H9 (cell line): ENCODE measurements at regions not wholly inside any gene's neighbourhood (a gene's known extent, or its start where the extent isn't known, plus 50 kb on each side); places are given as distances from the start of the nearest gene placed in this dataset.

ENCODE experiments used
- DNase-seq: peaks from one replicate; pipeline ENCODE4 v3.0.0-alpha.2; 2017
- H2AFZ ChIP-seq: one replicate; pipeline ENCODE4 v1.6.1; 2013; ENCODE audit warnings: mild to moderate bottlenecking, low read length, control low read depth, moderate library complexity
- H2AK5ac ChIP-seq: 2 replicates; pipeline ENCODE4 v1.6.1; 2013; ENCODE audit warnings: low read length, control low read depth, mixed read lengths; ENCODE audit not compliant: insufficient read length
- H2BK120ac ChIP-seq: one replicate; pipeline ENCODE4 v1.6.1; 2013; ENCODE audit warnings: low read depth, mild to moderate bottlenecking, low read length, control low read depth, inconsistent platforms; ENCODE audit not compliant: poor library complexity, severe bottlenecking
- H2BK12ac ChIP-seq: 2 replicates; pipeline ENCODE4 v1.6.1; 2013; ENCODE audit warnings: low read length, control low read depth, mixed read lengths, low read depth; ENCODE audit not compliant: insufficient read length
- H2BK15ac ChIP-seq: 2 replicates; pipeline ENCODE4 v1.6.1; 2013; ENCODE audit warnings: low read depth, low read length, control low read depth
- H2BK20ac ChIP-seq: one replicate; pipeline ENCODE4 v1.6.1; 2013; ENCODE audit warnings: low read depth, mild to moderate bottlenecking, low read length, control low read depth, inconsistent platforms; ENCODE audit not compliant: poor library complexity, severe bottlenecking
- H2BK5ac ChIP-seq: 2 replicates; pipeline ENCODE4 v1.6.1; 2013; ENCODE audit warnings: low read length, control low read depth, mixed read lengths; ENCODE audit not compliant: insufficient read length
- H3K14ac ChIP-seq: 2 replicates; pipeline ENCODE4 v1.6.1; 2013; ENCODE audit warnings: low read length, control low read depth; ENCODE audit not compliant: insufficient read depth
- H3K18ac ChIP-seq: 2 replicates; pipeline ENCODE4 v1.6.1; 2013; ENCODE audit warnings: low read depth, mild to moderate bottlenecking, mixed read lengths, low read length, control low read depth; ENCODE audit not compliant: insufficient read length
- H3K23ac ChIP-seq: 2 replicates; pipeline ENCODE4 v1.6.1; 2013; ENCODE audit warnings: low read length, control low read depth, mixed read lengths, low read depth; ENCODE audit not compliant: insufficient read length
- H3K23me2 ChIP-seq: 2 replicates; pipeline ENCODE4 v1.6.1; 2013; ENCODE audit warnings: low read depth, mild to moderate bottlenecking, mixed read lengths, low read length, control low read depth; ENCODE audit not compliant: insufficient read length, poor library complexity, severe bottlenecking
- H3K27ac ChIP-seq: 2 replicates; pipeline ENCODE4 v1.5.1; 2013; ENCODE audit warnings: low read length, control low read depth, mixed read lengths, low read depth; ENCODE audit not compliant: insufficient read length
- H3K27me3 ChIP-seq: 2 replicates; pipeline ENCODE4 v1.6.1; 2013; ENCODE audit warnings: low read length, control low read depth, inconsistent platforms; ENCODE audit not compliant: insufficient read depth
- H3K4ac ChIP-seq: 2 replicates; pipeline ENCODE4 v1.6.1; 2013; ENCODE audit warnings: low read depth, mild to moderate bottlenecking, control low read depth, inconsistent platforms, low read length, moderate library complexity
- H3K4me1 ChIP-seq: 2 replicates; pipeline ENCODE4 v1.6.1; 2013; ENCODE audit warnings: low read length, control low read depth, inconsistent platforms; ENCODE audit not compliant: insufficient read depth
- H3K4me2 ChIP-seq: 2 replicates; pipeline ENCODE4 v1.6.1; 2013; ENCODE audit warnings: low read length, control low read depth, mixed read lengths; ENCODE audit not compliant: insufficient read length, insufficient read depth
- H3K56ac ChIP-seq: 2 replicates; pipeline ENCODE4 v1.6.1; 2013; ENCODE audit warnings: low read depth, mild to moderate bottlenecking, mixed read lengths, low read length, control low read depth; ENCODE audit not compliant: insufficient read length
- H3K79me1 ChIP-seq: 2 replicates; pipeline ENCODE4 v1.6.1; 2013; ENCODE audit warnings: low read depth, mild to moderate bottlenecking, moderate library complexity, low read length, control low read depth, inconsistent platforms; ENCODE audit not compliant: insufficient read depth, poor library complexity, severe bottlenecking
- H3K79me2 ChIP-seq: 2 replicates; pipeline ENCODE4 v1.6.1; 2013; ENCODE audit warnings: low read length, control low read depth, inconsistent platforms; ENCODE audit not compliant: insufficient read depth
- H3K9ac ChIP-seq: 2 replicates; pipeline ENCODE4 v1.6.1; 2013; ENCODE audit warnings: low read length, control low read depth, mixed read lengths; ENCODE audit not compliant: insufficient read length; ENCODE audit errors: extremely low read depth
- H3K9me3 ChIP-seq: one replicate; pipeline ENCODE4 v1.6.1; 2013; ENCODE audit warnings: low read depth, low read length, inconsistent platforms; ENCODE audit not compliant: control insufficient read depth
- H3T11ph ChIP-seq: one replicate; pipeline ENCODE4 v1.6.1; 2013; ENCODE audit warnings: mild to moderate bottlenecking, low read length, control low read depth, inconsistent platforms
- H4K20me1 ChIP-seq: one replicate; pipeline ENCODE4 v1.6.1; 2013; ENCODE audit not compliant: control insufficient read depth, insufficient read length, insufficient read depth
- H4K5ac ChIP-seq: 2 replicates; pipeline ENCODE4 v1.6.1; 2013; ENCODE audit warnings: low read depth, mild to moderate bottlenecking, mixed read lengths, low read length, control low read depth; ENCODE audit not compliant: insufficient read length
- H4K8ac ChIP-seq: replicated peaks from 2 replicates; pipeline ENCODE4 v1.6.1; 2013; ENCODE audit warnings: low read length, control low read depth, mixed read lengths, low read depth; ENCODE audit not compliant: insufficient read length
- H4K91ac ChIP-seq: 2 replicates; pipeline ENCODE4 v1.6.1; 2013; ENCODE audit warnings: low read depth, mild to moderate bottlenecking, moderate library complexity, mixed read lengths, low read length, control low read depth; ENCODE audit not compliant: insufficient read length
- H3K27ac Mint-ChIP-seq, 3 experiments: 2 replicates in 2 of 3; 3 replicates in 1 of 3; pipeline ENCODE4 v1.8.0; 2020 to 2021; ENCODE audit warnings: mixed read lengths in 3 of 3, mild to moderate bottlenecking in 1 of 3, moderate library complexity in 1 of 3
- H3K27me3 Mint-ChIP-seq: 2 replicates; pipeline ENCODE4 v1.8.0; 2021; ENCODE audit warnings: low read depth, mild to moderate bottlenecking, moderate library complexity, mixed read lengths
- H3K36me3 Mint-ChIP-seq, 3 experiments: 2 replicates in 2 of 3; 3 replicates in 1 of 3; pipeline ENCODE4 v1.8.0; 2020 to 2021; ENCODE audit warnings: low read depth in 3 of 3, mixed read lengths in 3 of 3; ENCODE audit not compliant: insufficient read depth in 1 of 3
- H3K4me1 Mint-ChIP-seq, 2 experiments: 2 replicates each; pipeline ENCODE4 v1.8.0; 2020; ENCODE audit warnings: mixed read lengths in 2 of 2
- H3K4me3 Mint-ChIP-seq, 2 experiments: 2 replicates in 1 of 2; 3 replicates in 1 of 2; pipeline ENCODE4 v1.8.0; 2020 to 2021; ENCODE audit warnings: mild to moderate bottlenecking in 2 of 2, mixed read lengths in 2 of 2, moderate library complexity in 1 of 2
- H3K9me3 Mint-ChIP-seq, 2 experiments: 2 replicates in 1 of 2; 3 replicates in 1 of 2; pipeline ENCODE4 v1.8.0; 2020; ENCODE audit warnings: mild to moderate bottlenecking in 2 of 2, mixed read lengths in 2 of 2, moderate library complexity in 1 of 2
- CTCF ChIP-seq: fragments of 200-600 bp; sonication (generic); conservative IDR thresholded peaks from 3 replicates; pipeline ENCODE4 v1.8.0; 2021; ENCODE audit warnings: antibody characterized with exemption, mild to moderate bottlenecking
- WGBS: extraction: QIAGEN DNeasy Blood & Tissue Kit; methylation state at CpG from one replicate; pipeline ENCODE4 v1.1.7; 2013; ENCODE audit warnings: missing lambda C conversion rate, low lambda C conversion rate, mixed read lengths; ENCODE audit not compliant: insufficient read length; ENCODE audit errors: extremely low coverage; 5-methylcytosine and 5-hydroxymethylcytosine counted together

- Mint-ChIP-seq H3K4me1 (peaks cover 5 to 12% of the 10 kb centered on the region in 2 experiments), H3K9me3 (no peaks in the 10 kb centered on the region), H3K4me3 (no peak overlapping the region), H3K27ac (no peak overlapping the region; a peak in 1 of 7 replicates), H3K27me3 (peaks cover 8% of the 10 kb centered on the region), H3K36me3 (no peaks in the 10 kb centered on the region)
- H2AFZ ChIP-seq: no peak overlapping the region
- no peak overlapping the region for H3T11ph ChIP-seq
- H3K14ac ChIP-seq: no peak overlapping the region
- no peaks in the 10 kb centered on the region; the same call in 1 of the 2 replicates for H3K27me3 ChIP-seq
- H2BK120ac ChIP-seq: no peak overlapping the region
- H4K91ac ChIP-seq: no peak overlapping the region
- H3K18ac ChIP-seq: no peak overlapping the region
- no peaks in the 10 kb centered on the region for H4K20me1 ChIP-seq
- no peak overlapping the region for H3K56ac ChIP-seq
- no peak overlapping the region for H3K9ac ChIP-seq
- no peak overlapping the region for H4K8ac ChIP-seq
- H2BK5ac ChIP-seq: no peak overlapping the region
- H3K23me2 ChIP-seq: no peaks in the 10 kb centered on the region
- no peaks in the 10 kb centered on the region for H3K79me2 ChIP-seq
- H3K23ac ChIP-seq: no peak overlapping the region
- no CpG with 5 or more reads among the region's 8 CpGs for WGBS
- no peak for TF ChIP-seq CTCF
- H3K79me1 ChIP-seq: no peaks in the 10 kb centered on the region
- H2BK12ac ChIP-seq: no peak overlapping the region
- H3K4ac ChIP-seq: no peak overlapping the region
- no peak overlapping the region for H3K27ac ChIP-seq
- no peak overlapping the region for H2BK15ac ChIP-seq
- no peak overlapping the region for H2BK20ac ChIP-seq
- no peak overlapping the region for H2AK5ac ChIP-seq
- no peaks in the 10 kb centered on the region for H3K9me3 ChIP-seq
- H3K4me1 ChIP-seq: no peaks in the 10 kb centered on the region
- no peak overlapping the region for H3K4me2 ChIP-seq
- H4K5ac ChIP-seq: no peak overlapping the region
- no peak for DNase-seq
Observed at GRCh38 chr1:94339206-94339927, 78.8 kb upstream of the ABCD3 start.
